Ovary (tissue), 3 donors: ENCODE measurements at regions not wholly inside any gene's neighbourhood (a gene's known extent, or its start where the extent isn't known, plus 50 kb on each side); places are given as distances from the start of the nearest gene placed in this dataset.

Source experiments
- CTCF ChIP-seq, 3 donors: fragments of 450-650 bp in 2 of 3; fragments of 200-600 bp in 1 of 3; IDR thresholded peaks; one replicate each; pipeline versions ENCODE4 v1.5.1 to v1.8.0; 2016 to 2022; ENCODE audit warnings: antibody characterized with exemption in 3 of 3, mild to moderate bottlenecking in 1 of 3
- EP300 ChIP-seq: sonication (generic); formaldehyde crosslinking; IDR thresholded peaks from one replicate; pipeline ENCODE4 v1.6.1; 2017; ENCODE audit warnings: antibody characterized with exemption
- POLR2A ChIP-seq: fragments of 450-650 bp; IDR thresholded peaks from one replicate; pipeline ENCODE4 v1.6.1; 2017; ENCODE audit warnings: antibody characterized with exemption, mild to moderate bottlenecking, moderate library complexity
- donor health status: DM: no; HTN: no; CAD: no.

GRCh38 chr14:28483506-28483905 lies 283.1 kb upstream of the FOXG1 start:
- TF ChIP-seq CTCF (IDR thresholded peaks at IDR 0.05): no peak
- no peak for TF ChIP-seq POLR2A
- no peak for TF ChIP-seq EP300
